IMR-90 (cell line): ENCODE measurements at regions not wholly inside any gene's neighbourhood (a gene's known extent, or its start where the extent isn't known, plus 50 kb on each side); places are given as distances from the start of the nearest gene placed in this dataset.

ENCODE experiments used
- BHLHE40 ChIP-seq: fragments of 150-350 bp; IDR thresholded peaks from 2 replicates; pipeline ENCODE4 v1.6.1; 2016; ENCODE audit warnings: mild to moderate bottlenecking, low read depth, low read length
- CEBPB ChIP-seq: IDR thresholded peaks from 2 replicates; pipeline ENCODE4 v1.6.1; 2012; ENCODE audit warnings: low read depth, low read length, improper control_type of control experiment
- CTCF ChIP-seq: conservative IDR thresholded peaks from 2 replicates; pipeline ENCODE4 v1.5.1; 2012; ENCODE audit warnings: mild to moderate bottlenecking, low read depth, low read length, improper control_type of control experiment
- MAZ ChIP-seq: IDR thresholded peaks from 2 replicates; pipeline ENCODE4 v1.6.1; 2012; ENCODE audit warnings: low read depth, mild to moderate bottlenecking, low read length, improper control_type of control experiment, moderate library complexity, borderline replicate concordance
- POLR2A ChIP-seq: IDR thresholded peaks from 2 replicates; pipeline ENCODE4 v1.6.1; 2012; ENCODE audit warnings: mild to moderate bottlenecking, low read depth, low read length
- RCOR1 ChIP-seq: IDR thresholded peaks from 2 replicates; pipeline ENCODE4 v1.6.1; 2012; ENCODE audit warnings: mild to moderate bottlenecking, low read length, improper control_type of control experiment; ENCODE audit not compliant: insufficient replicate concordance

DNA sequence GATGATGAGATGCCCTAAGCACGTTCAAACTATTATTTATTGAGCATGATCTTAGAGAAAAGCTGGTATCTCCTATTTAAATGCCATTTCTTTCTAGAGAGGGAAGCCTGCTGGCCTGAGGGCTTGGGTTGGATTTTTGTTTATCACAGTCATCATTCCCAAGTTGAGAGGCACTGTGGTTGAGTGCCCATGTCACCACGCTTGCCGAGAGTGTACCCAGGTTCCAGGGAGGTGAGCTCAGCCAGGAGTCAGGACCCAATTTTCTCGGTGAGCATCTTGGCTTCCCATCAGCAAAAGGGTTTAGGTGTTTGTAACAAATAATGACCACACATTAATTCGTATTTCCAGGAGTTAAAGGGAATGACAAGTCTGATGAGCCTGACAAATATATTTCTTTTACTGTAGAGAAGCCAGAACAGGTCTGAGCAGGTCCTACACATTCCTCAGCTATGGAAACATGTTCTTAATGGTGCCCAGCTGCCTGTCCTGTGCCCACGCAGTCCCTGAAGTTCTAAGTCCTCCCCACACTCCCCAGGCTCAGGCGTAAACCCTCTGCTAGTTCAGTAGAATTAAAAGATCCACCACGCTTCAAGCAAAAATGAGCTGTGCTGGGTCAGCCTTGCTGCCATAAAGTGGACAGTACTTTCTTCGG, 258.9 kb upstream of the IRX2 start:
- TF ChIP-seq CTCF (no peak), POLR2A (no peak), MAZ (no peak), RCOR1 (no peak), CEBPB (no peak), BHLHE40 (no peak)
